ENCODE measurements at regions not wholly inside any gene's neighbourhood (a gene's known extent, or its start where the extent isn't known, plus 50 kb on each side); places are given as distances from the start of the nearest gene placed in this dataset.
"Not testable (repeated sequence)": the region's sequence is repeated elsewhere in the genome, so short reads cannot be mapped to it uniquely, and the experiment has no call there.

GRCh38 chr5:57087947-57088346, 85.9 kb upstream of the GPBP1 start:
- H3K56ac ChIP-seq (ENCODE audit: extremely low read depth, insufficient read depth, low read length); H2BK20ac ChIP-seq (ENCODE audit: low read depth, low read length); H3K36me3 ChIP-seq (ENCODE audit: control insufficient read depth, insufficient read depth, low read length); H3K14ac ChIP-seq (replicated peaks; ENCODE audit: low read depth, low read length); H4K20me1 ChIP-seq (ENCODE audit: insufficient read depth, low read length); H3K23ac ChIP-seq (ENCODE audit: low read depth, low read length); H2BK15ac ChIP-seq (ENCODE audit: low read depth, low read length); POLR2A ChIA-PET (ENCODE audit: unreplicated experiment); H3K18ac ChIP-seq (ENCODE audit: low read depth, low read length); ATAC-seq (ENCODE audit: low read depth); H2BK120ac ChIP-seq (ENCODE audit: low read depth, low read length); H3K79me1 ChIP-seq (ENCODE audit: low read depth in 1 of 2, low read length in 2 of 2); H2AK9ac ChIP-seq (replicated peaks; ENCODE audit: low read depth, low read length, poor library complexity); DNase-seq; H3K9me1 ChIP-seq (ENCODE audit: insufficient read depth, low read length); H3K27ac ChIP-seq (ENCODE audit: insufficient read depth, low read length); H4K8ac ChIP-seq (ENCODE audit: low read depth in 2 of 2, low read length in 2 of 2); H3K9me3 ChIP-seq (ENCODE audit: control insufficient read depth, insufficient read depth, low read length); BruUV-seq (replicated peaks); in situ Hi-C loops (cut with MboI; ENCODE audit: low sequenced_read_pairs); H4K5ac ChIP-seq (ENCODE audit: low read depth, low read length); H3K4ac ChIP-seq (ENCODE audit: low read depth, low read length); H3K4me3 ChIP-seq (ENCODE audit: insufficient read depth, low read depth, low read length); H3K9ac ChIP-seq (ENCODE audit: low read depth, low read length); H4K91ac ChIP-seq (ENCODE audit: insufficient read depth, low read depth, low read length); H2AK5ac ChIP-seq (ENCODE audit: low read depth, low read length); H3K4me2 ChIP-seq (ENCODE audit: low read depth, low read length); dilution Hi-C loops (cut with HindIII; ENCODE audit: low sequenced_read_pairs, unreplicated experiment); H3K4me1 ChIP-seq (ENCODE audit: control insufficient read depth, insufficient read depth, low read length); H3K27me3 ChIP-seq (ENCODE audit: control insufficient read depth, insufficient read depth, low read length); CTCF ChIA-PET; intact Hi-C loops (cut with micrococcal nuclease); H2BK5ac ChIP-seq (ENCODE audit: low read depth, low read length, poor library complexity, severe bottlenecking); H2AFZ ChIP-seq (replicated peaks; ENCODE audit: low read length, poor library complexity): not testable (repeated sequence)
- no CpG with 5 or more reads among the region's 1 CpG for WGBS, 2 experiments (ENCODE audit: extremely low coverage in 2 of 2, insufficient read length in 1 of 2)

Data from IMR-90 (cell line).